Activated CD8-positive, alpha-beta memory T cell treated with anti-CD3 and anti-CD28 coated beads, Interleukin-2, amount 10 ng/mL, durations not matched to agents 7 days and 5 days (primary cell): ENCODE measurements at regions not wholly inside any gene's neighbourhood (a gene's known extent, or its start where the extent isn't known, plus 50 kb on each side); places are given as distances from the start of the nearest gene placed in this dataset.

Experiments
- ATAC-seq: fragments of 150-1000 bp; cut with Tn5 transposase; one replicate; pipeline ENCODE4 v1.10.0; 2021; ENCODE audit warnings: moderate library complexity
- CTCF ChIA-PET: fragments of 350-600 bp; sonication (Branson Sonifier 250); formaldehyde crosslinking; loops from one replicate; lab custom pipeline; 2021; ENCODE audit warnings: antibody characterized with exemption; lab: Charles Lee
- DNase-seq: peaks from one replicate; pipeline ENCODE4 v3.0.0-alpha.2; 2020
- H3K27ac Mint-ChIP-seq: one replicate; pipeline ENCODE4 v1.8.0; 2021; ENCODE audit warnings: mild to moderate bottlenecking, mixed read lengths
- H3K27me3 Mint-ChIP-seq: one replicate; pipeline ENCODE4 v1.8.0; 2021; ENCODE audit warnings: mixed read lengths
- H3K36me3 Mint-ChIP-seq: one replicate; pipeline ENCODE4 v1.8.0; 2021; ENCODE audit warnings: mild to moderate bottlenecking, mixed read lengths
- H3K4me1 Mint-ChIP-seq: one replicate; pipeline ENCODE4 v1.8.0; 2021; ENCODE audit warnings: mixed read lengths
- H3K4me3 Mint-ChIP-seq: one replicate; pipeline ENCODE4 v1.8.0; 2021; ENCODE audit warnings: mild to moderate bottlenecking, moderate library complexity, mixed read lengths
- H3K9me3 Mint-ChIP-seq: one replicate; pipeline ENCODE4 v1.8.0; 2022; ENCODE audit warnings: low read depth, mixed read lengths

DNA sequence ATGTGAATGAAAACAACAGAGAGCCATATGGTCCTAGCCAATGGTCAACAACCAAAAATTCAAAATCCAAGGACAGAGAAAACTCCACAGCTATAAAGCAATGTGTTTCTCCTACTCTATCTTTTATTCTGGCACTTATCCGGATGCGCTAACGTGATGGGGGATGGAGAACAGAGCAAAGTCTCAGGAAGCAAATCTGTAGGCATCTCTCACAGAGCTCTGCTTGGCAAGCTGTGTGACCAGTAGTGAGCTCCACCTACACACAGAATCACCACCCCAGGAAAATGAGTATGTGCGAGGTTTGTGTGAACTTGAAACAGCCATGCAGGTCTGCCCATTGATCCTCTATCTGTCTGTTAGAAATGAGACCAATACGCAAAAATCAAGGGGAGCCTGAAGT, 584.3 kb downstream of the BCL11A start:
- Mint-ChIP-seq H3K4me3 (no peak overlapping the region), H3K4me1 (no peaks in the 10 kb centered on the region), H3K27me3 (no peaks in the 10 kb centered on the region), H3K36me3 (no peaks in the 10 kb centered on the region), H3K27ac (no peak overlapping the region), H3K9me3 (no peaks in the 10 kb centered on the region)
- CTCF ChIA-PET: no interaction called here
- ATAC-seq: no peak
- no peak for DNase-seq

DNA sequence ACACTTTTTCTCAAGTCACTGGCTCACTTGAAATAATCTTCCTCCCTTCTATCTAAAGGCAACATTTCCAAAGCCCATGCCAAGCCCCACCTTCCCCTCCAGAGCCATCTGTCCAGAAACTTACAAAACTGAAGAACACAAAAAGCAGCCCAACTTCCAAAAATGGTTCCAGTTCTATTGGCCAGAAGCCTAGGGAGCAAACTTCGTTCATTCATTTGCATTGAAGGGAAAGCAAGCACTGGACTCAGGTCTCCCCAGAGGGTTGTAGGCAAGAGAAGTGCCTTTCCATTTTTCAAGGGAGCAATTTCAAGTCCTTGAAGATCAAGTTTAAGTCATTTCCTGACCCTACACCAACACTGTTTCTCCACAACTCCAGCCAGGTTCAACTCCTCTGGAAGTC, 585.0 kb downstream of the BCL11A start:
- DNase-seq: no peak
- no peaks in the 10 kb centered on the region for H3K9me3 Mint-ChIP-seq
- no peak for ATAC-seq
- no peak overlapping the region for H3K4me3 Mint-ChIP-seq
- CTCF ChIA-PET: no interaction called here
- H3K4me1 Mint-ChIP-seq: no peaks in the 10 kb centered on the region
- no peaks in the 10 kb centered on the region for H3K27me3 Mint-ChIP-seq
- H3K27ac Mint-ChIP-seq: no peak overlapping the region
- H3K36me3 Mint-ChIP-seq: no peaks in the 10 kb centered on the region

DNA sequence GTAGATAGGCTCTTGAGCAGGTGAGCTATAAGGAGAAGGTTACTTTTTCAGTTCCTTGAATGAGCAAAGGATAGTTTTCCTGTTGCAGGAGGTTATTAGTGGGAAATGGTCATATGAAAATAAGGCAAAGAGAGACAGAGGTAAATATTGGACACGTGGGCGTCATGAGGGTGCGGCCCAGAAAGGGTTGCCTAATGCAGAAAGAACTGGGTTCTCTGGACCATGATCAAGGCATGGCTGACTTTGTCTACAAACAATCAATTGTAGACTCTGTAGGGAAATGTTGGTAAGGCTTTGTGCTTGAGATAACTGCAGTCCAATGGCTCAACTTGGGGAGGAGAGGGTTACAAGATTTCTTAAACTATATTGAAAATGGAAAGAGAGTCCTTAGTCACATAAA, 585.8 kb downstream of the BCL11A start:
- H3K4me1 Mint-ChIP-seq: no peaks in the 10 kb centered on the region
- no peak for ATAC-seq

DNA sequence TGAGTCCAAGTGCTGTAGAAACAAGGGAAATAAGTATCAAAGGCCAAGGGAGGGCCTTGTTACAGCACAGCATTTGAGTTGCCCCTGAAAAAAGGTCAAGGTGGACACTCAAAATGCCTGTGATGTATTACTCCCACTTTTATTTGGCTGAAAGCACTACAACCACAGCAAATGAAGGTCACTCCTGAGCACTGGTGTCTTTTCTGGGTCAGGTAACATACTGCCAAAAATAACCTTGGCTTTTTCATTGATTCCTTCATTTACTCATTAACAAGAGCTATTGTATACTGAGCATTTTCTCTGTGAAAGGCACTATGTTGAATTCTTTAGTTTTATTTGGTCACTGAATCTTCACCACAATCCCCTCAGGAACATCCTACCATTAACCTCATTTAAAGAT, 590.3 kb downstream of the BCL11A start:
- Mint-ChIP-seq H3K4me1 (no peaks in the 10 kb centered on the region), H3K9me3 (peaks cover 2% of the 10 kb centered on the region), H3K36me3 (no peaks in the 10 kb centered on the region), H3K27me3 (no peaks in the 10 kb centered on the region), H3K27ac (no peak overlapping the region), H3K4me3 (no peak overlapping the region)
- no peak for ATAC-seq
- CTCF ChIA-PET: no interaction called here
- no peak for DNase-seq

More for the DNA sequence above, 585.8 kb downstream of the BCL11A start:
- Mint-ChIP-seq H3K27ac (no peak overlapping the region), H3K36me3 (no peaks in the 10 kb centered on the region), H3K9me3 (no peaks in the 10 kb centered on the region), H3K4me3 (no peak overlapping the region), H3K27me3 (no peaks in the 10 kb centered on the region)
- DNase-seq: no peak
- CTCF ChIA-PET: no interaction called here

DNA sequence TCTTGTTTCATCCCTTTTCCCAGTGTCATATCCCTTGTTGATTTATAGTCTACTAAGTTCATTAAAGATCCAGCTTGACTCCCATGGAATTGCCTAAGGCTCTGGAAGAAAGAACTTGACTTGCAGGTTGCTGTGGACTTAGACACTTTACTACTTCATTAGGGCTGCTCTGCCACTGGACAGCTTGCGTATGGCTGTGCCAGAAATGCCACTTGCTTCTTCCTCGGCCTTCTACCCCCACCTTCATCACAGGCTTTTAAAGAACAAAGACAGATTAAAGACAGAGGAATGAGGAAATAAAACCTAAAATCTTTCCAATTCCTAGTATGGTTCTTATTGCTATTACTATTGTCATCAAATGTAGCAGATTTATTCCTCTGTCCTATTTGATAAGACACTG, 591.7 kb downstream of the BCL11A start:
- Mint-ChIP-seq H3K27me3 (no peaks in the 10 kb centered on the region), H3K9me3 (peaks cover 2% of the 10 kb centered on the region), H3K4me3 (no peak overlapping the region), H3K4me1 (no peaks in the 10 kb centered on the region), H3K36me3 (no peaks in the 10 kb centered on the region), H3K27ac (no peak overlapping the region)
- ATAC-seq (no peak), DNase-seq (no peak)
- CTCF ChIA-PET: no interaction called here

DNA sequence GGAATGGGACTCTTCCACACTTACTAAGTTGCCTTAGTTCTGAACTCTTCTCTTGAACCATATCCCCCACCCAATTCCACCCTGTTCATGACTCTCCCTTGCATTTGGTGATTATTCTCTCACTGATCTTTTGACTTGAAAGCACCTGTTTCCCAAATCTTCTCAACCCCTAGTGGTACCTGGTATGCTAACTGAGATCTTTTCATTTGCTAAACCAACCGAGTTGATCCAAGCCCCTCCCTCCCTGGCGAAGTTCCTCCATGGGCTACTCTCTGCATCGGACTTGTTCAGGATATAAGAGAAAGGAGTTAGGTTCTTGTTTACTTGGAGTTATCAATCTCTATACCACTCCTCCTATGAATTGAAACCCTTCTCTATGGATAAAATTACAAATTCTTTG, 593.5 kb downstream of the BCL11A start:
- Mint-ChIP-seq H3K4me3 (no peak overlapping the region), H3K27me3 (no peaks in the 10 kb centered on the region), H3K27ac (no peak overlapping the region), H3K36me3 (no peaks in the 10 kb centered on the region), H3K4me1 (no peaks in the 10 kb centered on the region), H3K9me3 (peaks cover 2% of the 10 kb centered on the region)
- ATAC-seq (no peak), DNase-seq (no peak)
- CTCF ChIA-PET: no interaction called here

DNA sequence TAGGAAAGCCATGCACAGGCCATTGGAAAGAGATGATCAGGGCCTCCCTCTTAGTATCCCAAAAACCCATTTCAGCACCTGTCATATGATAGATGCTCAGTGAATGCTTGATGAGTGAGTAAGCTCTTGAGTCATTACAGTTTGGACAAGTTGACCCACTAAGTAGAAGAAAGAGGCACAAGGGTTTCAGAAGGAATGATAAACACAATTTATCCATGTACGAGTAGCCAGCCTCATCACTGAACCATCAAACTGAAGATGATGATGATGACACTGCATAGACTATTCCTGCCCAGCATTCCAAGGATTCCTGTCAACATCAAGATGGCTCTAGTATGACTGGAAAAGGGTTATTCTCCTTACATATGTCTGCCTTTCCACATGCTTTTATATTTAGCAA, 596.0 kb downstream of the BCL11A start:
- no peak for DNase-seq
- no peaks in the 10 kb centered on the region for H3K4me1 Mint-ChIP-seq
- H3K27ac Mint-ChIP-seq: no peak overlapping the region
- CTCF ChIA-PET: no interaction called here
- H3K36me3 Mint-ChIP-seq: no peaks in the 10 kb centered on the region
- no peaks in the 10 kb centered on the region for H3K27me3 Mint-ChIP-seq
- H3K4me3 Mint-ChIP-seq: no peak overlapping the region
- ATAC-seq: no peak
- peaks cover 4% of the 10 kb centered on the region for H3K9me3 Mint-ChIP-seq

DNA sequence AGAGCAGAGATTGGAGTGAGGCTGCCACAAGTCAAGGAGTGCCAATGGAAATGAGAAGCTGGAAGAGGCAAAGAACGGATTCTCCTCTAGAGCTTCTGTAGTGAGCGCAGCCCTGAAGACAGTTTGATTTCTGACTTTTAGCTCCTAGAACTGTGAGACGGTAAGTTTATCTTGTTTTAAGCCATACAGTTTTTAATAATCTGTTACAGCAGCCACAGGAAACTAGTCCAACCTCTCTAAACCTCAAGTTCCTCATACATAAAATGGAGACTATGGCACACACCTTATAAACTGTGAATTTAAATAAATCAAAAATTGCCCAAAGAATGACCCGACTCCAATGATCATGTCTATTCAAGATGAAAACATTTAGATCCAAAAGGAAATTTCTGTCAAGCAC, 596.5 kb downstream of the BCL11A start:
- ATAC-seq: no peak
- Mint-ChIP-seq H3K36me3 (no peaks in the 10 kb centered on the region), H3K4me3 (no peak overlapping the region), H3K27ac (no peak overlapping the region), H3K4me1 (no peaks in the 10 kb centered on the region), H3K27me3 (no peaks in the 10 kb centered on the region), H3K9me3 (peaks cover 4% of the 10 kb centered on the region)
- no peak for DNase-seq
- CTCF ChIA-PET: no interaction called here

DNA sequence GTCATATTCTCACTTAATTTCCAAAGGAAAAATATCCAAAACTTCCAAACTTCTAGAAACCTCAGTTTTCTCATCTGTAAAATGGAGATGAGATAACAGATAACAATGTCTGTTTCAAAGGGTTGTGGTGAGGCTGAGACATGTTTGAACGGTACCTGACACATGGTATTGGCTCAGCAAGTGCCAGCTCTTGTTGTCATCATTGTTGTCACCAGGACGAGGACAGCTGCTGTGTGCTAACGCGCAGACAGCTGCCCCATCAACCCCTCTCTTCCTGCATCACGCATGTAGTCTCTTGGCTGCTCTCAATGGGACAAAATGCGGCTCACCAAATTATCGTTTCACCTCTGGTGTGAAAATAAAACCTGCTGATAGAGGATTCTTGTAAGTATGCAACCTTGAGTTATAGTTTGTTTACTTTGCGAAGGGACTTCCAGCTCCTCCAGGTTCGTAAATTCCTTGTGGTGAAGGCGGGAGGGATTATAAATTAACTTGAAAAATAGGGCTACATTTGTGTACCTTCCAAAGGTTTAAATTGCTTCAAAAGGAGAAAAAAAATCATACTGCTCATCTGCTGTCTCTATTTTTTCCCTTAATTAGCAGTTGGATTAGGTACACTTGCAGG, 605.4 kb downstream of the BCL11A start:
- no peak for ATAC-seq
- CTCF ChIA-PET: no interaction called here
- Mint-ChIP-seq H3K36me3 (no peaks in the 10 kb centered on the region), H3K4me3 (no peak overlapping the region), H3K9me3 (peaks cover 2% of the 10 kb centered on the region), H3K27ac (no peak overlapping the region), H3K4me1 (no peaks in the 10 kb centered on the region), H3K27me3 (no peaks in the 10 kb centered on the region)
- no peak for DNase-seq

DNA sequence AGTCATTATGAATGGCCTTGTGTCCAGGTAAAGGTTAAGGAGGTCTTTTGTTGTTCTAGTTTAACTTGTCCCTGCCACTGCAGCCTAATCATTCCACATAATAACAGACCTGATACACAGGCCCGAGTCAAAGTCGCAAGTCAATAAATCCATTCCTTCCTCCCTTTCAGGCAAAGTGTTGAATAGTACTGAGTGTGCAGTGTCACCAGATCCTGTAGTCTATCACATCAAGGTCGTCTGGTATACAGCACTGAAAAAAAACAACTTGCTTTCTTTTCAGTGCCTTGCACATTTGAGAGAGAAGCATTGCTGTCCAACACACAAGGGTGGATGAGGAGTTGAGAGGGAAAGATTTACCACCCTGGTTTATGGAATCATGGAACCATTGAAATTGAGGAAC, 606.2 kb downstream of the BCL11A start:
- DNase-seq (no peak), ATAC-seq (no peak)
- Mint-ChIP-seq H3K27me3 (no peaks in the 10 kb centered on the region), H3K4me3 (no peak overlapping the region), H3K36me3 (no peaks in the 10 kb centered on the region), H3K4me1 (no peaks in the 10 kb centered on the region), H3K27ac (no peak overlapping the region), H3K9me3 (no peaks in the 10 kb centered on the region)
- CTCF ChIA-PET: no interaction called here

DNA sequence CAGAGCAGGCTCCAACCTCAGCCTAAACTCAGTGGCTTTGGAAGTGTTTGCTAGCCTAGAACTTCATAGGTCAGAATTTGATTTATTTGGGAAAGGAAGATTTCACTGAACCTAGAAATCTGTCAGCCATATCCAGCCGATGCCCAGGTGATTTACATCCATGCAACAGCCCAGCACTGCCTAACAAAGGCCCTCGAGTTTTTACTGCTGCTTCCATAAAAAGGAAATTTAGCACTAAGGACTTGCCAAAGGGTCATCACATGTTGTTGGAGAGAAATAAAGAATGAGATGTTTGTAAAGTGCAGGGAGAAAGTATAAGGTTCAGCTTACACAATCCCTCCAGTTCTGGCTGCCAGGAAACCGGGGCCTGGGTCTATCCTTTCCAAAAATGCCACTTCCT, 614.2 kb downstream of the BCL11A start:
- no peaks in the 10 kb centered on the region for H3K9me3 Mint-ChIP-seq
- CTCF ChIA-PET: no interaction called here

DNA sequence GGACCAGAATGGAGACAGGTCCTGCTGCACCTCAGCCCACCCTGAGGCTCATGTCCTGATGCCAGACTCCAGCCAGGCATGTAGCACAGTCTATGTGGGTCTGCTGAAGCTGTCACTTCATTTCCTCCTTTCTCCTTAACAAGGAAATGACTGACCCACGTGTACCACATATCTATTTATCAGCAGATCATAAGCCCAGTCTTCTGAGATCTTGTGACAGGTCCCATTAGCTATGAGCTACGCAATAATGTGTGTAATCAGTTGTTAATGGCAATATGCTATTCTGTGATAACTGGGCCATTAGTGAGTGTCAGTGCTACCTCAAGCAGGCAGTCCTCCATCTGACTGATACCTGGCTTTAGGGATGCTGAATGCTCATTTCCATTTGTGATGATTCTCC, 615.3 kb downstream of the BCL11A start:
- ATAC-seq (no peak), DNase-seq (no peak)
- Mint-ChIP-seq H3K27ac (no peak overlapping the region), H3K4me1 (no peaks in the 10 kb centered on the region), H3K9me3 (peaks cover 2% of the 10 kb centered on the region), H3K4me3 (no peak overlapping the region), H3K36me3 (no peaks in the 10 kb centered on the region), H3K27me3 (no peaks in the 10 kb centered on the region)
- CTCF ChIA-PET: no interaction called here

More for the DNA sequence above, 614.2 kb downstream of the BCL11A start:
- Mint-ChIP-seq H3K27ac (no peak overlapping the region), H3K27me3 (no peaks in the 10 kb centered on the region), H3K36me3 (no peaks in the 10 kb centered on the region), H3K4me3 (no peak overlapping the region), H3K4me1 (no peaks in the 10 kb centered on the region)
- DNase-seq (no peak), ATAC-seq (no peak)

DNA sequence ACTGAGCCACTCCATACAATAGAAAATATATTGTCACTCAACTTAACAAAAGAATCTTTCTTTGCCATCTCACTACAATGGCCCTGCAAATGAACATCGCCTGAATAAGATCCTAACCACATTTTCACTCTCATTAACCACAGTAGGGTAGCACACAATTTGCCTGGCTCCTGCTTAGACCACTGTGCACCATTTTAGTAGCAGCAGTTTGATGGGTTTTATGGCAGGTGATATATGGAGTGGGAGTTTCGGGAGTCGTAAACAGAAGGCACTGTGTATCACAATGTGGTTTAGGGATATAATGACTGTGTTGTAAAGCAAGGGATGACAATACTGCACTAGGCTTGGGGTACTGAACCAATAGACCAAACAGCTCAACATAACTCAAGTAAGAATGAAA, 617.4 kb downstream of the BCL11A start:
- Mint-ChIP-seq H3K36me3 (no peaks in the 10 kb centered on the region), H3K4me3 (no peak overlapping the region), H3K27ac (no peak overlapping the region), H3K27me3 (no peaks in the 10 kb centered on the region), H3K9me3 (peaks cover 2% of the 10 kb centered on the region), H3K4me1 (no peaks in the 10 kb centered on the region)
- ATAC-seq (no peak), DNase-seq (no peak)
- CTCF ChIA-PET: no interaction called here

DNA sequence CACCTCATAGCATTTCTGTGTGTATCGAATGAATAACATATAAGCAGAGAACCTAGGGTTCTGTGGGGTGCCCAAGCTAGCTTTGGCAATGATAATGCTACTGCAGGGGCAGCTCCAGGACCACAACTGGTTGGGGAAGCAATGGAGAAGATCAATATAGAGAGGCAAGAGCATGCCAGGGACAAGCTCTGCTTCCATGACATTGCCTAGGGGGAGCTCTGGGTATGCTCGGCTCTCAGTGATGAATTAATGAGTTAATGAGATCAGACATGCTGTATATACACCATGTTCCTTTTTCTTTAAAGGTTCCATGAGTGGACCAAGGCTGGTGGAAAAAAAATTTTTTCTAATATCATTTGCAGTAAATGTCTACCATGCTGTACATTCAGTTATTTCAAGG, 618.4 kb downstream of the BCL11A start:
- Mint-ChIP-seq H3K36me3 (no peaks in the 10 kb centered on the region), H3K9me3 (peaks cover 2% of the 10 kb centered on the region), H3K27me3 (no peaks in the 10 kb centered on the region), H3K4me1 (no peaks in the 10 kb centered on the region), H3K4me3 (no peak overlapping the region), H3K27ac (no peak overlapping the region)
- ATAC-seq (no peak), DNase-seq (no peak)
- CTCF ChIA-PET: no interaction called here

DNA sequence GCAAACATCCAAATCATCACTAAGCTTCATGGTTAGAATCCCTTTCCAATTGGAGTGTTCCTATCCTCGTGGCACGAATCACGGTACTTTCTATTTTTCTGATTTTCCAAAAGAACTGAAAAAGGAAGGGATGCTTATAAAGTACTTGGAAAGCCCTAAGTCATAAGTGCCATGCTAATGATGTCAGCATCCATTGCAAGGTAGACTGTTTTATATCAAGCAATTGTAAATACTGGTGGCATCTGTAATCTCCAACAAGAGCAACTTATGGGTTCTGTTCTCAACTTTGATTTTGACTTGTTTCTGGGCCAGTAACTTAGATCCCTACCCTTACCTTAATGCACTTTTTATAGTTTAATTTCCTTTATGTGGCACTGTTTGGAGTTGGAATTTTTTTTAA, 619.5 kb downstream of the BCL11A start:
- H3K27ac Mint-ChIP-seq: no peak overlapping the region
- DNase-seq (no peak), ATAC-seq (no peak)
- no peaks in the 10 kb centered on the region for H3K27me3 Mint-ChIP-seq
- H3K36me3 Mint-ChIP-seq: no peaks in the 10 kb centered on the region
- H3K4me1 Mint-ChIP-seq: no peaks in the 10 kb centered on the region
- peaks cover 2% of the 10 kb centered on the region for H3K9me3 Mint-ChIP-seq
- no peak overlapping the region for H3K4me3 Mint-ChIP-seq
- CTCF ChIA-PET: no interaction called here
